ENCODE measurements at regions not wholly inside any gene's neighbourhood (a gene's known extent, or its start where the extent isn't known, plus 50 kb on each side); places are given as distances from the start of the nearest gene placed in this dataset.
"Not testable (repeated sequence)": the region's sequence is repeated elsewhere in the genome, so short reads cannot be mapped to it uniquely, and the experiment has no call there.

DNA sequence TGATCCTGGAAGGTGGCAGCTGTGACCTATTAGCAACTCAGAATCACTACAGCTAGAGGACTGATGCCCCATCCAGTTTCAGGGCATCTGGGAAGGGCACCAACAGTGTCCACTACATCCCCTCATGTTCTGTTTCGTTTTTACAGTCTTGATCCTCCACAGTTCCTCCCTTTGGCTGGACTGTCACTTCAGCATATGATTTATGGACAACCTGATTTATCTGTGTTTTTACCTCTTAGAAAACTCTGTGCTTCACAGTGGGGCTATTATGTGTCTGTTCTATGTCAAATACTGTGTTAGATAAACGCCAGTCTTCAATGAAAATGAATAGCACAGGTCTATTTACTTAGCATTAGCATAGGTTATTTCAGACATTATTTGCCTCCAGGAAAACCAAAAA lies 63.1 kb upstream of the GRPR start:
- Histone ChIP-seq H3K36me3 (ENCODE audit: insufficient read depth, low read length) (no peaks in the 10 kb centered on the region), H3K4me2 (ENCODE audit: insufficient read depth, low read length) (no peak overlapping the region), H3K4me1 (ENCODE audit: insufficient read depth, low read length) (no peaks in the 10 kb centered on the region), H3K4me3 (ENCODE audit: low read depth in 1 of 2, low read length in 2 of 2) (no peak overlapping the region), H3K27me3 (ENCODE audit: insufficient read depth, low read length, poor library complexity) (no peaks in the 10 kb centered on the region), H4K20me1 (ENCODE audit: insufficient read depth, low read length) (no peaks in the 10 kb centered on the region), H3K9ac (ENCODE audit: low read depth, low read length) (no peak overlapping the region), H3K9me3 (ENCODE audit: insufficient read depth, low read length, severe bottlenecking) (no peaks in the 10 kb centered on the region), H3K79me2 (ENCODE audit: insufficient read depth, low read length) (no peaks in the 10 kb centered on the region), H2AFZ (ENCODE audit: low read depth, low read length) (no peak overlapping the region), H3K27ac (ENCODE audit: low read length) (no peak overlapping the region)
- TF ChIP-seq, protein P1, sequence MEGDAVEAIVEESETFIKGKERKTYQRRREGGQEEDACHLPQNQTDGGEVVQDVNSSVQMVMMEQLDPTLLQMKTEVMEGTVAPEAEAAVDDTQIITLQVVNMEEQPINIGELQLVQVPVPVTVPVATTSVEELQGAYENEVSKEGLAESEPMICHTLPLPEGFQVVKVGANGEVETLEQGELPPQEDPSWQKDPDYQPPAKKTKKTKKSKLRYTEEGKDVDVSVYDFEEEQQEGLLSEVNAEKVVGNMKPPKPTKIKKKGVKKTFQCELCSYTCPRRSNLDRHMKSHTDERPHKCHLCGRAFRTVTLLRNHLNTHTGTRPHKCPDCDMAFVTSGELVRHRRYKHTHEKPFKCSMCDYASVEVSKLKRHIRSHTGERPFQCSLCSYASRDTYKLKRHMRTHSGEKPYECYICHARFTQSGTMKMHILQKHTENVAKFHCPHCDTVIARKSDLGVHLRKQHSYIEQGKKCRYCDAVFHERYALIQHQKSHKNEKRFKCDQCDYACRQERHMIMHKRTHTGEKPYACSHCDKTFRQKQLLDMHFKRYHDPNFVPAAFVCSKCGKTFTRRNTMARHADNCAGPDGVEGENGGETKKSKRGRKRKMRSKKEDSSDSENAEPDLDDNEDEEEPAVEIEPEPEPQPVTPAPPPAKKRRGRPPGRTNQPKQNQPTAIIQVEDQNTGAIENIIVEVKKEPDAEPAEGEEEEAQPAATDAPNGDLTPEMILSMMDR (IDR thresholded peaks at IDR 0.05; ENCODE audit: borderline replicate concordance, extremely low read depth, low read length, poor library complexity, severe bottlenecking), result no peak
- no peak for TF ChIP-seq EZH2 (IDR thresholded peaks at IDR 0.05; ENCODE audit: borderline replicate concordance, low read depth, low read length, severe bottlenecking)
- no peak for ATAC-seq (ENCODE audit: insufficient read depth, low read depth)
- DNase-seq, result no peak

DNA sequence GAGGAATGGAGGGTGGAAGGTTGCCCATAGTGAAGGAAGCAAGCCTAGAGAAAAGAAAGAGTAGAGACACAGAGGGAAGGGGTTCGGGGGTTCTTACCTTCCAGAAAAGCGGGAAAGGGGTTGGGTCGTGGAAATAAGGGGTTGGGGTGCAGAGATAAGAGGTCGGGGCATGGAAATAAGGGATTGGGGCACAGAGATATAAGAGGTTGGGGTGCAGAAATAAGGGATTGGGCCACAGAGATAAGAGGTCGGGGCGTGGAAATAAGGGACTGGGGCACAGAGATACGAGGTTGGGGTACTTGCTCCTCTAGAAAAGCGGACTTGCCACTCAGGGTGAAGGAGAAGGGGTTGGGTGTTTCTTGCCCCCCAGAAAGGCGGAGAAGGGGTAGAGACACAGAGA lies 74.2 kb upstream of the GRPR start:
- H2AFZ ChIP-seq (ENCODE audit: low read depth, low read length); H3K27ac ChIP-seq (ENCODE audit: low read length); H3K4me1 ChIP-seq (ENCODE audit: insufficient read depth, low read length); H3K9me3 ChIP-seq (ENCODE audit: insufficient read depth, low read length, severe bottlenecking); H4K20me1 ChIP-seq (ENCODE audit: insufficient read depth, low read length); H3K27me3 ChIP-seq (ENCODE audit: insufficient read depth, low read length, poor library complexity); H3K36me3 ChIP-seq (ENCODE audit: insufficient read depth, low read length); H3K4me3 ChIP-seq (ENCODE audit: low read depth in 1 of 2, low read length in 2 of 2); H3K79me2 ChIP-seq (ENCODE audit: insufficient read depth, low read length); H3K9ac ChIP-seq (ENCODE audit: low read depth, low read length); H3K4me2 ChIP-seq (ENCODE audit: insufficient read depth, low read length); DNase-seq; ATAC-seq (ENCODE audit: insufficient read depth, low read depth): not testable (repeated sequence)

DNA sequence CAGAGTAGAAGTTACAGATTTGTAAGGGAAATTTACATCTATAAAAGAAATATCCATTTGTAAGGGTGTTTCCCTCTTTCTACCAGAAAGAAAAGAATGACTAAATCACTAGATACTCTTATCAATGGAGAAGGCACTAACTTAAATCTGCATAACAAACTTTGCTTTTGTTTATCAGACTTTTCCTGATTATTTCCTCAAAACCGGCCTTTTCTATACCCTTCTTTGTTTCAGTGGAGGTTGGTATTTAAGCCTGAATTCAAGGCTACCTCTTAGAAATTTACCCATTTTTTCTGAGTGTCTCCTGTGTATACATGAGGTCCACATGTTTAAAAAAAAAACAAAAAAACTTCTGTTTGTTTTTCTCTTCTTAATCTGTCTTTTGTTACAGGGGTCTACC lies 80.4 kb upstream of the GRPR start:
- no peak overlapping the region for H3K9ac ChIP-seq (ENCODE audit: low read depth, low read length)
- H3K79me2 ChIP-seq (ENCODE audit: insufficient read depth, low read length), result no peaks in the 10 kb centered on the region
- no peaks in the 10 kb centered on the region for H3K4me1 ChIP-seq (ENCODE audit: insufficient read depth, low read length)
- H3K4me3 ChIP-seq (ENCODE audit: low read depth in 1 of 2, low read length in 2 of 2), result no peak overlapping the region
- no peaks in the 10 kb centered on the region for H3K27me3 ChIP-seq (ENCODE audit: insufficient read depth, low read length, poor library complexity)
- no peak overlapping the region for H3K4me2 ChIP-seq (ENCODE audit: insufficient read depth, low read length)
- TF ChIP-seq, protein P1 (IDR thresholded peaks at IDR 0.05; ENCODE audit: borderline replicate concordance, extremely low read depth, low read length, poor library complexity, severe bottlenecking), result no peak
- no peak for TF ChIP-seq EZH2 (IDR thresholded peaks at IDR 0.05; ENCODE audit: borderline replicate concordance, low read depth, low read length, severe bottlenecking)
- no peaks in the 10 kb centered on the region for H3K36me3 ChIP-seq (ENCODE audit: insufficient read depth, low read length)
- H3K27ac ChIP-seq (ENCODE audit: low read length), result no peak overlapping the region
- no peak overlapping the region for H2AFZ ChIP-seq (ENCODE audit: low read depth, low read length)
- H3K9me3 ChIP-seq (ENCODE audit: insufficient read depth, low read length, severe bottlenecking), result no peaks in the 10 kb centered on the region
- no peaks in the 10 kb centered on the region for H4K20me1 ChIP-seq (ENCODE audit: insufficient read depth, low read length)
- no peak for ATAC-seq (ENCODE audit: insufficient read depth, low read depth)
- DNase-seq, result no peak

DNA sequence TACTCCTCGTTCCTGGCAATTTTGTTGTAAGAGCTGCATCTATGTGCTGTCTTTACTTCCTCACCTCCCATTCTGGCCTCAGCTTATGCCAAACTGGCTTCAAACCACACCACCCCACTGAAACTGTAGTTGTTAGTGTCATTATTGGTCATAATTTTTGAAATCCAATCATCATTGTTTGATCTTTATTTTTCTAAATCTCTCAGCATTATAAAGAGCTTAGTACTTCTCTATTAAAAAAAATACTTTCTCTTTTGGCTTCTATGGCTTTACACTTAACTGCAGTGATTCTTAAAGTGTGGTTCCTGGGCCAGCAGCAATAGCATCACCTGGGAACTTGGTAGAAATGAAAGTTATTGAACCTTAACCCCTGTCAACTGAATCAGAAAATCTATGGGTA lies 83.5 kb upstream of the GRPR start:
- Histone ChIP-seq H3K9ac (ENCODE audit: low read depth, low read length) (no peak overlapping the region), H3K9me3 (ENCODE audit: insufficient read depth, low read length, severe bottlenecking) (no peaks in the 10 kb centered on the region), H3K79me2 (ENCODE audit: insufficient read depth, low read length) (no peaks in the 10 kb centered on the region), H3K27ac (ENCODE audit: low read length) (no peak overlapping the region), H3K27me3 (ENCODE audit: insufficient read depth, low read length, poor library complexity) (no peaks in the 10 kb centered on the region), H3K4me3 (ENCODE audit: low read depth in 1 of 2, low read length in 2 of 2) (no peak overlapping the region), H3K4me1 (ENCODE audit: insufficient read depth, low read length) (no peaks in the 10 kb centered on the region), H3K36me3 (ENCODE audit: insufficient read depth, low read length) (no peaks in the 10 kb centered on the region), H3K4me2 (ENCODE audit: insufficient read depth, low read length) (no peak overlapping the region), H2AFZ (ENCODE audit: low read depth, low read length) (no peak overlapping the region), H4K20me1 (ENCODE audit: insufficient read depth, low read length) (no peaks in the 10 kb centered on the region)
- TF ChIP-seq EZH2 (IDR thresholded peaks at IDR 0.05; ENCODE audit: borderline replicate concordance, low read depth, low read length, severe bottlenecking), result no peak
- TF ChIP-seq, protein P1 (IDR thresholded peaks at IDR 0.05; ENCODE audit: borderline replicate concordance, extremely low read depth, low read length, poor library complexity, severe bottlenecking), result no peak
- DNase-seq (no peak), ATAC-seq (ENCODE audit: insufficient read depth, low read depth) (no peak)
